SK-N-SH (cell line): ENCODE measurements at regions not wholly inside any gene's neighbourhood (a gene's known extent, or its start where the extent isn't known, plus 50 kb on each side); places are given as distances from the start of the nearest gene placed in this dataset.

Experiments used
- CTCF ChIA-PET: fragments of 300-600, 350-600 bp; formaldehyde crosslinking; extraction: SDS; loops from one replicate; lab custom pipeline; 2021; lab: Yijun Ruan, JAX
- POLR2A ChIA-PET: fragments of 350-600 bp; sonication (Branson Sonifier 250); formaldehyde crosslinking; extraction: SDS; loops from one replicate; lab custom pipeline; 2020; ENCODE audit warnings: antibody characterized with exemption, inconsistent platforms; lab: Yijun Ruan, JAX
- DNase-seq: peaks from one replicate; pipeline ENCODE4 v3.0.0; 2012
- H2AFZ ChIP-seq: fragments of 200-600 bp; sonication (generic); 2 replicates; pipeline ENCODE4 v1.8.1; 2016; ENCODE audit warnings: antibody characterized with exemption, mild to moderate bottlenecking, low read depth
- H3F3A ChIP-seq: fragments of 200-600 bp; sonication (generic); replicated peaks from 2 replicates; pipeline ENCODE3; 2016; ENCODE audit warnings: antibody characterized with exemption, mild to moderate bottlenecking; ENCODE audit not compliant: insufficient read depth
- H3K27ac ChIP-seq, 2 experiments: fragments of 200-500 bp in 1 of 2; fragments of 200-600 bp in 1 of 2; sonication (Bioruptor generic) in 1 of 2; sonication (generic), shearing (Covaris generic) in 1 of 2; 2 replicates each; pipeline versions ENCODE4 v1.5.1 to v1.6.1; 2014 to 2016; ENCODE audit warnings: low read depth in 2 of 2, inconsistent platforms in 1 of 2, low read length in 1 of 2, mild to moderate bottlenecking in 1 of 2, mixed read lengths in 1 of 2
- H3K27me3 ChIP-seq: fragments of 200-600 bp; sonication (generic), shearing (Covaris generic); 2 replicates; pipeline ENCODE4 v1.6.1; 2016; ENCODE audit warnings: mixed run types; ENCODE audit not compliant: insufficient read depth
- H3K36me3 ChIP-seq, 2 experiments: fragments of 200-500 bp in 1 of 2; fragments of 200-600 bp in 1 of 2; sonication (Bioruptor generic) in 1 of 2; sonication (generic) in 1 of 2; replicated peaks in 1 of 2; 2 replicates each; pipeline versions ENCODE3 to v1.5.1; 2014 to 2016; ENCODE audit warnings: low read length in 1 of 2, mild to moderate bottlenecking in 1 of 2; ENCODE audit not compliant: insufficient read depth in 2 of 2, control insufficient read depth in 1 of 2
- H3K4me1 ChIP-seq, 2 experiments: fragments of 200-500 bp in 1 of 2; fragments of 200-600 bp in 1 of 2; sonication (Bioruptor generic) in 1 of 2; sonication (generic), shearing (Covaris generic) in 1 of 2; 2 replicates each; pipeline versions ENCODE4 v1.5.1 to v1.6.1; 2014 to 2016; ENCODE audit warnings: low read depth in 1 of 2, low read length in 1 of 2, mixed run types in 1 of 2; ENCODE audit not compliant: insufficient read depth in 2 of 2, control insufficient read depth in 1 of 2
- H3K4me2 ChIP-seq: fragments of 200-600 bp; sonication (generic), shearing (Covaris generic); 2 replicates; pipeline ENCODE4 v1.6.1; 2017; ENCODE audit warnings: mixed run types
- H3K4me3 ChIP-seq, 2 experiments: fragments of 200-500 bp in 1 of 2; fragments of 200-600 bp in 1 of 2; sonication (Bioruptor generic) in 1 of 2; sonication (generic), shearing (Covaris generic) in 1 of 2; 2 replicates each; pipeline versions ENCODE4 v1.5.1 to v1.8.1; 2014 to 2016; ENCODE audit warnings: low read depth in 2 of 2, inconsistent platforms in 1 of 2, low read length in 1 of 2, mild to moderate bottlenecking in 1 of 2, mixed read lengths in 1 of 2, moderate library complexity in 1 of 2
- H3K79me2 ChIP-seq: fragments of 200-600 bp; sonication (generic); 2 replicates; pipeline ENCODE4 v1.8.1; 2017; ENCODE audit warnings: mild to moderate bottlenecking; ENCODE audit not compliant: insufficient read depth
- H3K9ac ChIP-seq: fragments of 200-600 bp; sonication (generic); 2 replicates; pipeline ENCODE4 v1.6.1; 2017; ENCODE audit warnings: mixed run types
- H3K9me2 ChIP-seq: fragments of 200-600 bp; sonication (generic); 2 replicates; pipeline ENCODE4 v1.6.1; 2017; ENCODE audit warnings: mixed run types
- H3K9me3 ChIP-seq: fragments of 200-600 bp; sonication (generic); 2 replicates; pipeline ENCODE4 v1.6.1; 2017; ENCODE audit warnings: mixed run types, mild to moderate bottlenecking, moderate library complexity
- H4K20me1 ChIP-seq: fragments of 200-600 bp; sonication (generic); 2 replicates; pipeline ENCODE4 v1.6.1; 2017; ENCODE audit warnings: mild to moderate bottlenecking, mixed run types; ENCODE audit not compliant: insufficient read depth
- ELF1 ChIP-seq: IDR thresholded peaks from 2 replicates; pipeline ENCODE4 v1.4.0; 2012
- EP300 ChIP-seq, 2 experiments: IDR thresholded peaks; 2 replicates each; pipeline versions ENCODE4 v1.4.0 to v1.6.1; 2012; ENCODE audit warnings: borderline replicate concordance in 1 of 2, low read depth in 1 of 2, low read length in 1 of 2
- EZH2phosphoT487 ChIP-seq: fragments of 200-600 bp; sonication (generic); IDR thresholded peaks from 2 replicates; pipeline ENCODE4 v1.6.1; 2017; ENCODE audit warnings: low read depth, mixed run types, mild to moderate bottlenecking, antibody characterized with exemption, moderate library complexity, borderline replicate concordance
- FOSL2 ChIP-seq: IDR thresholded peaks from 2 replicates; pipeline ENCODE4 v1.4.0; 2012; ENCODE audit warnings: low read depth, mild to moderate bottlenecking, moderate library complexity, borderline replicate concordance
- GABPA ChIP-seq: IDR thresholded peaks from 2 replicates; pipeline ENCODE4 v1.4.0; 2012; ENCODE audit warnings: low read depth, mild to moderate bottlenecking
- GATA2 ChIP-seq: sonication (generic); formaldehyde crosslinking; IDR thresholded peaks from 2 replicates; pipeline ENCODE4 v1.5.0; 2020; ENCODE audit warnings: mild to moderate bottlenecking, missing genetic modification reagents
- JUND ChIP-seq: IDR thresholded peaks from 2 replicates; pipeline ENCODE4 v1.4.0; 2012
- MEF2A ChIP-seq: IDR thresholded peaks from 2 replicates; pipeline ENCODE4 v1.4.0; 2012; ENCODE audit warnings: low read depth, borderline replicate concordance
- MXI1 ChIP-seq: IDR thresholded peaks from 2 replicates; pipeline ENCODE4 v1.6.1; 2012; ENCODE audit warnings: mild to moderate bottlenecking, low read depth, low read length, improper control_type of control experiment
- NFIC ChIP-seq: IDR thresholded peaks from 2 replicates; pipeline ENCODE4 v1.4.0; 2012; ENCODE audit warnings: borderline replicate concordance
- POLR2AphosphoS5 ChIP-seq: IDR thresholded peaks from 2 replicates; pipeline ENCODE4 v1.6.1; 2012; ENCODE audit warnings: low read depth, low read length
- RAD21 ChIP-seq: IDR thresholded peaks from 2 replicates; pipeline ENCODE4 v1.6.1; 2012; ENCODE audit warnings: mild to moderate bottlenecking, low read length
- RXRA ChIP-seq: IDR thresholded peaks from 2 replicates; pipeline ENCODE4 v1.4.0; 2012; ENCODE audit warnings: low read depth, mild to moderate bottlenecking, borderline replicate concordance
- SIN3A ChIP-seq: IDR thresholded peaks from 2 replicates; pipeline ENCODE4 v1.6.1; 2012; ENCODE audit warnings: low read depth, mild to moderate bottlenecking, low read length, moderate library complexity, borderline replicate concordance
- TAF1 ChIP-seq: IDR thresholded peaks from 2 replicates; pipeline ENCODE4 v1.6.1; 2012; ENCODE audit warnings: low read depth, mild to moderate bottlenecking, low read length, moderate library complexity, borderline replicate concordance
- YY1 ChIP-seq: IDR thresholded peaks from 2 replicates; pipeline ENCODE4 v1.4.0; 2012; ENCODE audit warnings: low read depth, mild to moderate bottlenecking
- ZBTB33 ChIP-seq: IDR thresholded peaks from 2 replicates; pipeline ENCODE4 v1.4.0; 2012; ENCODE audit warnings: low read depth, borderline replicate concordance
- WGBS: methylation state at CpG from one replicate; pipeline ENCODE4 v1.1.6; 2017; ENCODE audit warnings: low lambda C conversion rate; 5-methylcytosine and 5-hydroxymethylcytosine counted together
- TF ChIP-seq, protein P1 (sequence below): IDR thresholded peaks from 2 replicates; pipeline ENCODE4; 2012
- TF ChIP-seq, protein P2 (sequence below): IDR thresholded peaks from 2 replicates; pipeline ENCODE4 v1.4.0; 2012; ENCODE audit warnings: low read depth, borderline replicate concordance

- Histone ChIP-seq H3K4me2 (no peak overlapping the region), H3K79me2 (no peaks in the 10 kb centered on the region), H3K9me2 (no peaks in the 10 kb centered on the region), H3K27ac (no peak overlapping the region), H4K20me1 (no peaks in the 10 kb centered on the region), H3K27me3 (no peaks in the 10 kb centered on the region)
- no peak for DNase-seq
- TF ChIP-seq, protein P1, sequence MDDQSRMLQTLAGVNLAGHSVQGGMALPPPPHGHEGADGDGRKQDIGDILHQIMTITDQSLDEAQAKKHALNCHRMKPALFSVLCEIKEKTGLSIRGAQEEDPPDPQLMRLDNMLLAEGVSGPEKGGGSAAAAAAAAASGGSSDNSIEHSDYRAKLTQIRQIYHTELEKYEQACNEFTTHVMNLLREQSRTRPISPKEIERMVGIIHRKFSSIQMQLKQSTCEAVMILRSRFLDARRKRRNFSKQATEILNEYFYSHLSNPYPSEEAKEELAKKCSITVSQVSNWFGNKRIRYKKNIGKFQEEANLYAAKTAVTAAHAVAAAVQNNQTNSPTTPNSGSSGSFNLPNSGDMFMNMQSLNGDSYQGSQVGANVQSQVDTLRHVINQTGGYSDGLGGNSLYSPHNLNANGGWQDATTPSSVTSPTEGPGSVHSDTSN, result no peak
- no peak for TF ChIP-seq RAD21
- no peak for TF ChIP-seq POLR2AphosphoS5
- TF ChIP-seq EZH2phosphoT487, result no peak
- TF ChIP-seq MXI1, result no peak
- no peak for TF ChIP-seq RXRA
- TF ChIP-seq FOSL2, result no peak
- TF ChIP-seq EP300 (IDR thresholded peaks at IDR 0.05; ENCODE audit: borderline replicate concordance in 1 of 2, low read depth in 1 of 2, low read length in 1 of 2), result no peak
- TF ChIP-seq GABPA, result no peak
- TF ChIP-seq SIN3A, result no peak
- no peak for TF ChIP-seq TAF1
- TF ChIP-seq ZBTB33, result no peak
- no peak for TF ChIP-seq ELF1
- TF ChIP-seq MEF2A, result no peak
- TF ChIP-seq JUND, result no peak
- no peak for TF ChIP-seq NFIC
- TF ChIP-seq GATA2 (CRISPR knock-in tag), result no peak
- TF ChIP-seq, protein P2, sequence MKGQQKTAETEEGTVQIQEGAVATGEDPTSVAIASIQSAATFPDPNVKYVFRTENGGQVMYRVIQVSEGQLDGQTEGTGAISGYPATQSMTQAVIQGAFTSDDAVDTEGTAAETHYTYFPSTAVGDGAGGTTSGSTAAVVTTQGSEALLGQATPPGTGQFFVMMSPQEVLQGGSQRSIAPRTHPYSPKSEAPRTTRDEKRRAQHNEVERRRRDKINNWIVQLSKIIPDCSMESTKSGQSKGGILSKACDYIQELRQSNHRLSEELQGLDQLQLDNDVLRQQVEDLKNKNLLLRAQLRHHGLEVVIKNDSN, result no peak
- TF ChIP-seq YY1, result no peak
- TF ChIP-seq, all 33 proteins: peak for 0
- POLR2A ChIA-PET, result no interaction called here
- Histone ChIP-seq H3K4me3 (no peak overlapping the region), H3K4me1 (no peaks in the 10 kb centered on the region), H3K9me3 (no peaks in the 10 kb centered on the region), H2AFZ (no peak overlapping the region), H3K9ac (no peak overlapping the region), H3F3A (no peaks in the 10 kb centered on the region), H3K36me3 (no peaks in the 10 kb centered on the region)
- 24% methylated on average over 2 of the region's 2 CpGs for WGBS
- CTCF ChIA-PET, result no interaction called here
These were observed 465.1 kb upstream of the GALNTL6 start for GRCh38 chr4:171348090-171348489.
